NB4 (cell line): ENCODE measurements at regions not wholly inside any gene's neighbourhood (a gene's known extent, or its start where the extent isn't known, plus 50 kb on each side); places are given as distances from the start of the nearest gene placed in this dataset.

Experiments
- DNase-seq: peaks from one replicate; pipeline ENCODE4 v3.0.0; 2010; ENCODE audit warnings: low read depth
- H3K4me3 ChIP-seq: one replicate; pipeline ENCODE4 v1.5.1; 2011; ENCODE audit warnings: mild to moderate bottlenecking, low read depth, low read length, moderate library complexity
- MYC ChIP-seq: IDR thresholded peaks from 2 replicates; pipeline ENCODE4 v1.6.1; 2011; ENCODE audit warnings: low read depth, low read length
- POLR2A ChIP-seq: IDR thresholded peaks from 2 replicates; pipeline ENCODE4 v1.6.1; 2011; ENCODE audit warnings: mild to moderate bottlenecking; ENCODE audit not compliant: insufficient read length; ENCODE audit errors: extremely low read depth
- TF ChIP-seq, protein P1 (sequence below): IDR thresholded peaks from 2 replicates; pipeline ENCODE4 v1.6.1; 2011; ENCODE audit warnings: low read depth, low read length
- TF ChIP-seq, protein P2 (sequence below): IDR thresholded peaks from one replicate; pipeline ENCODE4 v1.5.1; 2012; ENCODE audit warnings: low read depth, low read length

DNA sequence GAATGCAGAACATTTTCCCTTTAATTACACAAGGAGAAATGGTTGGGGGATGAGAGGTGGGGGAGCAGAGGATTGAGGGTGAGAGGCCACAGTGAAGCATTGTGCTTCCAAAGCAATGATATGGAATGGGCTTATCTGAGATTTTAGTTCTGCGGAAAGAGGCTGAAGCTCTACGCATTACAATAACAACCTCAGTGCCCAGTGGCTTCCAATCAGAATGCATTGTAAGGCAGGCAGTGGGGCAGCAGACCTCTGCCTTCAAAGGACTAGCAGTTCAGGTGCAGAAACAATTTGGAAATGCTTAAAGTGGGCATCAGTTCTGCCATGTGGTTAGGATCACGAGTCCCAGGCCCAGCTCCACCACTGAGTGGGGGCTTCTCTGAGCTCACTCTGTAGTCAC is 251.0 kb upstream of the ZMIZ1 start:
- TF ChIP-seq, protein P1, sequence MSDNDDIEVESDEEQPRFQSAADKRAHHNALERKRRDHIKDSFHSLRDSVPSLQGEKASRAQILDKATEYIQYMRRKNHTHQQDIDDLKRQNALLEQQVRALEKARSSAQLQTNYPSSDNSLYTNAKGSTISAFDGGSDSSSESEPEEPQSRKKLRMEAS = no peak
- TF ChIP-seq, protein P2, sequence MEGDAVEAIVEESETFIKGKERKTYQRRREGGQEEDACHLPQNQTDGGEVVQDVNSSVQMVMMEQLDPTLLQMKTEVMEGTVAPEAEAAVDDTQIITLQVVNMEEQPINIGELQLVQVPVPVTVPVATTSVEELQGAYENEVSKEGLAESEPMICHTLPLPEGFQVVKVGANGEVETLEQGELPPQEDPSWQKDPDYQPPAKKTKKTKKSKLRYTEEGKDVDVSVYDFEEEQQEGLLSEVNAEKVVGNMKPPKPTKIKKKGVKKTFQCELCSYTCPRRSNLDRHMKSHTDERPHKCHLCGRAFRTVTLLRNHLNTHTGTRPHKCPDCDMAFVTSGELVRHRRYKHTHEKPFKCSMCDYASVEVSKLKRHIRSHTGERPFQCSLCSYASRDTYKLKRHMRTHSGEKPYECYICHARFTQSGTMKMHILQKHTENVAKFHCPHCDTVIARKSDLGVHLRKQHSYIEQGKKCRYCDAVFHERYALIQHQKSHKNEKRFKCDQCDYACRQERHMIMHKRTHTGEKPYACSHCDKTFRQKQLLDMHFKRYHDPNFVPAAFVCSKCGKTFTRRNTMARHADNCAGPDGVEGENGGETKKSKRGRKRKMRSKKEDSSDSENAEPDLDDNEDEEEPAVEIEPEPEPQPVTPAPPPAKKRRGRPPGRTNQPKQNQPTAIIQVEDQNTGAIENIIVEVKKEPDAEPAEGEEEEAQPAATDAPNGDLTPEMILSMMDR = no peak
- TF ChIP-seq POLR2A (no peak), MYC (no peak)
- H3K4me3 ChIP-seq = no peak overlapping the region
- DNase-seq = no peak

DNA sequence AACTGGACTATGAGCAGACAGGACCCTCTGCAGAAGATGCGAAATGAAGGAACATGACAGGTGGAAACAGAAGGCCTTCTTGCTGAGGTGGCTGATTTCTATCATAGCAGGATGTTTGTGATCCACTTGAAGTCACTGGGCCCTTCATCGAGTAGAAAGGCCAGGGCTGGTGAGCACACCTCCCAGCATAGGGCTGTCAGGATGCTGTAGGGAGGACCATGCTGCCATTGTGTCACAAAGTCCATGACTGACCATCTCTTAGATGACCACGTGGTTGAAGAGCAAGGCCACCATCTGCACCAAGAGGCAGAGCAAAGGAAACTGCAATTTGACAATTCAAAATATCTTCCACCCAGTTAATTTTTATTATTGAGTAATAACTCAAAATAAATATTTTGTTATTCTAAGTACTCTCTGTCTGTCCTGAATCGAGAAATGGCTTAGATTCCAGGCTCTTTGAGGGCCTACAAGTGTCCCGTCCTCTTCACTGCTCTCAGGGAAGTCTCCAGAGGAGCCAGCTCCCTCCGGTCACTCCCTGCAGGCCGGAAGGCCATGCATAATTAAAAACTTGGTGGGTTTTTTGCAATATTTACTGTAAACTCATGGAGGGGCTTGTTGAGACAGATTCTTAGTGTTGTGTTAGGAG is 249.3 kb upstream of the ZMIZ1 start:
- TF ChIP-seq, protein P1 = no peak
- no peak for TF ChIP-seq POLR2A
- TF ChIP-seq, protein P2 = no peak
- no peak for TF ChIP-seq MYC

DNA sequence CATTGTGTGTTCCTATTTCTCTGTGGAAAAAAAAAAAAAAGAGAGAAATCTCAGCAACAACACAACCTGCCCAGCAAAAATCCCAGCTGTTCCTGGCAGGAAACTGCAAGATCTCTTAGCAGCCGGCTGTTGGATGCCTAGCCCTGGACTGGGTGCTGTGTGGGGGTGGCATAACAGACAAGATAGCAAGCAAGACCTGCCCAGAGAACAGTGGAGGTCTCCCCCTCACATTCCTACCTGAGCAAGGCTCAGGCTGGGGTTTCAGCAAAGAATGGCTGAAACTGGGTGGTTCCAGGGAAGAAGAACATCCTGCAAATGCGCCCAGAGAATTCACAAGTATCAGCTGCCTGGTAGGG is 248.8 kb upstream of the ZMIZ1 start:
- DNase-seq = no peak
- no peak for TF ChIP-seq POLR2A
- TF ChIP-seq, protein P2 = no peak
- TF ChIP-seq, protein P1 = no peak
- no peak for TF ChIP-seq MYC
- H3K4me3 ChIP-seq = no peak overlapping the region

More for the DNA sequence above, 249.3 kb upstream of the ZMIZ1 start:
- H3K4me3 ChIP-seq = no peak overlapping the region
- no peak for DNase-seq

DNA sequence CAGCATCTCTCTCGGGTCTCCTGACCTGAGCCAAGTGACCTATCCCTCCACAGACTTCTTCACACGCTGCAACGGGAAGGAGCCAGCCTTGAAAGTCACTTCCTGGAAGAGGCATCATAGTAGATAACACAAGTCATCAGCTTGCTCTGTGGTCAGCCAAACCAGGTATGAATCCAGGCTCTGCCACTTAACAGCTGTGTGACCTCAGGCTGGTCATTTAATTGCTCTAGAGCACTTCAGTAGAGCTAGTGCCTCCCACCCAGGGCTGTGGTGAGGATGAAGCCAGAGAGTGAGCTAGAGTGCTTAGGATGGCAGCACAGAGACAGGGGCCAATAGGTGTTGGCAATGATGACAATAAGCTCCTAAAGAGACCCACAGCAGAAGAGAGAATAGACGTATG is 247.7 kb upstream of the ZMIZ1 start:
- TF ChIP-seq, protein P2 = no peak
- TF ChIP-seq POLR2A = no peak
- TF ChIP-seq, protein P1 = no peak
- TF ChIP-seq MYC = no peak
- H3K4me3 ChIP-seq = no peak overlapping the region

DNA sequence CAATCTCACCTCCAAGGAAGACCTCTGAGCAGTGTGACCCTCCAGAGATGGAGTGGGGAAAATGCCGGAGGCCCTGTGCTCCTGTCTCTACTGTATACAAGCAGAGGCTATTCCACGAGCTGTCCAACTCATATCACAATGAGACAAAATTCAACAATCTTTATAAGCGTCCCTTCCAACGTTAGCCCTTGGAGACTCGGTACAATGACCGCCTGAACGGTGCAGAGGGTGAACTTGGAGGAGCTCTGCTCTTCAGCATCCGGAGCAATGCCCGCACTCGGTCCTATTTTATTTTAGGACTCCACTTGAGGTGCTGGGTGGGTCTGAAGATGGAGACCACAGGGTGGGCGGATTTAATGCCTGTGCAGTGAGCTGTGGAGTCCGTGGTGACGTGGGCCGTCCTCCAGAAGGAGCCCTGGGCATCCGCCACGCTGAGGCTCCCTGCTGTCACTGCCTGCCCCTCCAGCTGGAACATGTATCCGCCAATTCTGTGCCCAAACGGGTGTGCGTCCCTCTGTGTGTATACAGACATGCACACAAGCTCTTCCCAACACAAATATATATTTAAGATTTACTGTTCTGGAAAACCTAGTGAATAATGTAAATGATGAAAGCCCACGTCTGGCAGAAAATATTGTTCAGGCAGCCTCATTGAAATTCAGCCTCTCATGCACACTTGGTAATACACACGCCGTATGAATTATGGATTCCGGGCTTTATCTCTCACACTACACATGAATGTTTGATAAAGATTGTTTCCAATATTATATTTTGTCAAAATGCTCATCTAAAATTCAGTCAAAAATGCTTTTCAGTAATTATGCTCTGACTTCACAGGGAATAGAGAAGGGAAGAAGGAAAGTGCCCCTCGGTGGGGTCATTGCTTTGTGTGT is 239.9 kb upstream of the ZMIZ1 start:
- no peak for TF ChIP-seq MYC
- TF ChIP-seq, protein P2 = no peak
- TF ChIP-seq, protein P1 = no peak
- no peak for TF ChIP-seq POLR2A
- H3K4me3 ChIP-seq = no peak overlapping the region
- DNase-seq = no peak

More for the DNA sequence above, 247.7 kb upstream of the ZMIZ1 start:
- no peak for DNase-seq
